Cerebellar cortex (tissue), 1 donor: ENCODE measurements at regions not wholly inside any gene's neighbourhood (a gene's known extent, or its start where the extent isn't known, plus 50 kb on each side); places are given as distances from the start of the nearest gene placed in this dataset.

ENCODE experiments used
- DNase-seq: peaks from one replicate; pipeline ENCODE4 v3.0.0-alpha.2; 2015; ENCODE audit warnings: low spot score

DNA sequence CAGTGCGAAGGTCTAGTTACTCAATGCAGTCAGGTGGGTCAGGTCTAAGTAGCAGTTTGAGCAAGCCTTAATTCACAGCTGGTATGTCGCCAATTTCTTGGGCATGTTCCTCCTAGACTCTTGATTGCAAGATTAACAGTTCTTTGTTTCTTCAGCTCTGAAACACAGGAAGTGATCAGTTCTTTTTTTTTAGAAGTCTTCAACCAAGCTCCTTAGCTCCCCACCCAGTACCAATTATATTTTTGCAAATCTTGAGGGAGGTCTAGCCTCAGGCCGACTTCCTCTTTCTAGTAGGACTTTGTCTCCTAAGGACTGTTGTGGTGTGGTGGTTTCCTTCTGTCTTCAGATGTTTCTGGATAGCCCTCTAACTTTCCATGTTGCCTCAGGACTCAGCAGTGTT lies 2054.2 kb downstream of the MAT2B start:
- no peak for DNase-seq

DNA sequence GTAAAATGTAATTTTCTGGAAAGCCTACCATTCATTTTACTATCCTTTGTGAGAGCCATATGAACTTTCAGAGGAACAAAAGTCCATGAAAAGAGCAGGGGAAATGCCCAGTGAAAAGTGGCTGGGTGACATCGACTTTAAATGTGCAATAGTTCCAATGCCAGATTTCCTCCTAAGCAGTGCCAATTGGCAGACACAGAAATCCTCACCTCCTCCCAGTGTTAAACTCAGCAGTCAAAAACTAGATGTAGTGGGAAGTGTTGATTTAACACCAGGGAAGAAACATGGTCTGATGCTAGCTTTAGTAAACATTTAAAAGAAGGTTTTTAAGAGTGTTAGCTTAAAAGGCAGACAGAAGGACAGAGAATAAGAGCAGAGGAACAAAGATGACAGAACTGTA lies 2055.2 kb downstream of the MAT2B start:
- no peak for DNase-seq

DNA sequence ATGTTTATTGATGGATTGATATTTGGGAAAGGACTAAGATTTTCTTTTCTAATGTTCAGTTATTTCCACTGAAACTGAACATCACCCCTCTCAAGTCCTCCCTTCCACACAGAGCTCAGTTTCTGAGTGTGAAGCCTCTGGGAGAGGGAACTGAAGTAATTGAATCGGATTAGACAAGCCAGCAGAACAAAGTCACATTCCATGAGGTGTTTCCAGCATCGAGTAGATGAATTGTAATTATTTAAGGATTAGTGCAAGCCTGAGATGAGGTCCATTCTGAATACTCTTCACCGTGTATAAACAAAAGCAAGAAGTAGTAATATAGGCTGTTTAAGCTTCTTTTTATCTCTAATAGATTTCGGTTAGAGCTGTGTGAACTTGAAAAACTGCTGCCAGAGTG lies 2060.5 kb downstream of the MAT2B start:
- no peak for DNase-seq

DNA sequence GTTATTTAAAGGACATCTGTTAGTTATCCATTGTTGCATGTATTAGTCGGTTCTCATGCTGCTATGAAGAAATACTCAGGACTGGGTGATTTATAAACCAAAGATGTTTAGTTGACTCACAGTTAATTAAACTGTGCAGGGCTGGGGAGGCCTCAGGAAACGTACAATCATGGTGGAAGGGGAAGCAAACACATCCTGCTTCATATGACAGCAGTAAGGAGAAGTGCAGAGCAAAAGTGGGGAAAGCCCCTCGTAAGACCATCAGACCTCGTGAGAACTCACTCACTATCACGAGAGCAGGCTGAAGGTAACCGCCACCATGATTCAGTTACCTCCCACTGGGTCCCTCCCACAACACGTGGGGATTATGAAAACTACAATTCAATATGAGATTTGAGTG lies 2064.1 kb downstream of the MAT2B start:
- no peak for DNase-seq

DNA sequence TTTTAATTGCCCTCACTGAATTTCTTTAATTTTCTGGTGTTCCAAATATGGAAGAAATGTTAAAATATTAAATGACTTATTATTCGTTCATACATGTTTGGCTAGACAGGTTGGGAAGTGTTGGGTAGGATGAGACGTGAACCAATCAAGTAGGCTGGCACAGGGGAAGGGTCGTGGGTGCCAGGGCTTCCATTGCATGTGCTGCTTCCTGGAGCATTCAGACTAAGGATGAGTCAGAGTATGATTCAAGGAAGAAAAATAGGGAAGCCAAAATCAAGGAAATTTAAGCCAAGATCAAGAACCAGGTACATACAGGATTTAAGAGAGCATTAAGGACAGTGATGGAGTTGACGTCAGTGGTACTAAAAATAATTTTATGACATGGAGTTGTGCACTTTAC lies 2068.0 kb downstream of the MAT2B start:
- no peak for DNase-seq

DNA sequence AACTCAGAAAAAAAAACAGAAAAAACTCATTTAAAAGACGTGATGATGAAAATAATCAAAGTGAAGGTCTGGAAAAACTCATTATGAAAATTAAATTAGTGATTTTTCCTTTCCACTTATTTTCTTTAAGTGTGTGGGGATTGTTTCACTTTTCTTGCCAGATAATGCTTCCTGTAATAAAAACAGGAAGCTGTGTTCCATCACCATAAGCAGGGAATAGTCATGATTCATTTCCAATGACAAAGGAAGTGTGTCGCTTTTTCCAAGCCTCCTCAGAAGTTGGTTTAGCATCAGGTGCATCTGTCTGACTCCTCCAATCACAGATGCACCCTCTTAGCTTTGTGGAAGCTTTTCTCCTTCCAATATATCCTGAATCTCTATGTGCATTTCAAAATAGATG lies 2068.7 kb downstream of the MAT2B start:
- no peak for DNase-seq

DNA sequence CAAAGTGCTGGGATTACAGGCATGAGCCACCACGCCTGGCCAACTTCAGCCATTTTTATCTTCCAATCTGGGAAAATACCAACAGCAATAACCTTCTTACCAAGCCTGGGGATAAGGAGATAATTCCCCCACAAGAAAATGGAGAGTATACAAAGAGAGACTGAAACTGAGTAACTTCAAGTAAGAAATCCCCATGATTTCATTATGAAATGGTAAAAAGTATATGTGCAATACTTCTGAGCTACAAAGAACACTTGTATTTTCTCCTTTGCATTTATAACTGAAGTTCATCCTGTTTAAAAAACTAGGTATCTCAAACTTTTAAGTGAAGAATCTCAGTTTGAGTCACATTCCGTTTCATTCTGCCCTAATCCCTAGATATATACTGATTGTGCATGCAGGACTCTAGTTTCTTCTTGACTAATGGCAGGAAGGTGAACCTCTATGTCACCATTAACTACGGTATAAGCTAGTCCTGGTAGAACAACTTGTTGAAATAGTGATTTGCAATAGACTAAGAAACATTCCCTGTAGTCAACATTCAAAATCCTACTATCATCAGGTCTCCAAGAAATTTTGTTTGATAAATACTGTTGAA lies 2071.4 kb downstream of the MAT2B start:
- no peak for DNase-seq

DNA sequence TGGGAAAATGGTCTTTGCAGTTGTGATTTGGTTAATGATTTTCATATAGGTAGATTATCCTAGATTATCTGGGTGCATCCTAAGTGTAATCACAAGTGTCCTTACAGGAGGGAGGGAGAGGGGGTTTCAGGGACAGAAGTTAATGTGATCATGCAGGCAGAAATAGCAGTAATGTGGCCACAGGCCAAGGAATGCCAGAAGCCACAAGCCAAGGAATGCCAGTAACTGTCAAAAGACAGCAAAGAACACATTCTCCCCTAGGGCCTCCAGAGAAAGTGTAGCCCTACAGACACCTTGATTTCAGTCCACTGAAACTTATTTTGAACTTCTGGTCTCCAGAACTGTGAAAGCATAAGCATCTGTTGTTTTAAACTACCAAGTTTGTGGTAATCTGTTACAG lies 2074.5 kb downstream of the MAT2B start:
- DNase-seq, result no peak

DNA sequence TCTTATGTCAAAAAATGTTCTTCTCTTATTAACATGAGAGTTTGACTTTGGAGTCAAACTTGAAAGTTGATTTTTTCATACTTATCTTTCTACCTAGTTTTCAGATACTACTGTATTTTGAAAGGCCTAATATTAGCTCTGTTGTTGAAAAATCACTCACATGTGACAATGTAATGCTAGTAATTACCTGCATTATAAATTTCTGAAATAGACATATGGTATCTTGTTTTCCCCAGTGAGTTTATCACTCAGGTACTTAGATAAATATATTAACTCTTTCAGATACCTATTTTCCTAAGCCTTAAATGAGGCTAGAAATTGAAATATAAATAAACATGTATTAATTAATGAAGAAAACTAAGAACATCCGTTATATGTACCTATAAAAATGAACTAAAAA lies 2089.3 kb downstream of the MAT2B start:
- no peak for DNase-seq

DNA sequence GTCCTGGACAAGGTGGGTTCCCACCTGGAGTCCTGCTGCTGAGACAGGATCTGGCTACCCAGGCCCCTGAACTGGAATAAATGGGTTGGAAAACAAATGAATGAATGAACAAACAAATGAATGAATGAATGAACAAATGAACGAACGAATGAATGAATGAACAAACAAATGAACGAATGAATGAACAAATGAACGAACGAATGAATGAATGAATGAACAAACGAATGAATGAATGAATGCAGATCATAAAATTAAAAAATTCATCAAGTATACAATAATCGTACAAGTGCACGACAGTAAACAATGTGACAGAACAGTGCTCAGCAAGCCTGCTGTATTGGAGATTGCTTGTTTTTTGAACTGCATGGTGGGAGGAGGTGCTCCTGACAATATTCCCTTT lies 2097.1 kb downstream of the MAT2B start:
- no peak for DNase-seq

DNA sequence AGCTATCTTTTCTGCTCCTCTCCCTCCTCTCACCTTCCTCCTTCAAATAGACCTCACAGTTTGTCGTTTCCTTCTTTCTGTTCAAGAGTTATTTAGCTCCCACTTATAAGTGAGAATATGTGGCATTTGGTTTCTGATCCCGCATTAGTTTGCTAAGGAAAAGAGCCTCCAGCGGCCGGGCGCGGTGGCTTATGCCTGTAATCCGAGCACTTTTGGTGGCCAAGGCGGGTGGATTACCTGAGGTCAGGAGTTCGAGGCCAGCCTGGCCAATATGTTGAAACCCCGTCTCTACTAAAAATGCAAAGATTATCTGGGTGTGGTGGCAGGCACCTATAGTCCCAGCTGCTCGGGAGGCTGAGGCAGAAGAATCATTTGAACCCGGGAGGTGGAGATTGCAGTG lies 2101.6 kb downstream of the MAT2B start:
- DNase-seq, result no peak

DNA sequence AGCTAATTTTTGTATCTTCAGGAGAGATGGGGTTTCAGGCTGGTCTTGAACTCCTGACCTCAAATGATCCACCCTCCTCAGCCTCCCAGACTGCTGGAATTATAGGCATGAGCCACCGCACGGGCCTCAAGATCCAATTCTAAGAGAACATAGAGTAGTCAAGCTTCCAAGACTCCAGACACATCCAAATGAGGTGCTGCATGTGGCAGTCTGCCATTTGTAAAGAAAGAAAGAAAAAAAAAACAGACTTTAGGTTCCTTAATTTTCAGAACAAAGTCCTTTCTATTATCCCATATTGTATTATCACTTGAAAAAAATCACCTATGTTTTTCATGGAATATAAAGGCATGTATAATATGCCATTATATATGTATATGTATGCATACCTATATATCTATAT lies 2104.5 kb downstream of the MAT2B start:
- no peak for DNase-seq

DNA sequence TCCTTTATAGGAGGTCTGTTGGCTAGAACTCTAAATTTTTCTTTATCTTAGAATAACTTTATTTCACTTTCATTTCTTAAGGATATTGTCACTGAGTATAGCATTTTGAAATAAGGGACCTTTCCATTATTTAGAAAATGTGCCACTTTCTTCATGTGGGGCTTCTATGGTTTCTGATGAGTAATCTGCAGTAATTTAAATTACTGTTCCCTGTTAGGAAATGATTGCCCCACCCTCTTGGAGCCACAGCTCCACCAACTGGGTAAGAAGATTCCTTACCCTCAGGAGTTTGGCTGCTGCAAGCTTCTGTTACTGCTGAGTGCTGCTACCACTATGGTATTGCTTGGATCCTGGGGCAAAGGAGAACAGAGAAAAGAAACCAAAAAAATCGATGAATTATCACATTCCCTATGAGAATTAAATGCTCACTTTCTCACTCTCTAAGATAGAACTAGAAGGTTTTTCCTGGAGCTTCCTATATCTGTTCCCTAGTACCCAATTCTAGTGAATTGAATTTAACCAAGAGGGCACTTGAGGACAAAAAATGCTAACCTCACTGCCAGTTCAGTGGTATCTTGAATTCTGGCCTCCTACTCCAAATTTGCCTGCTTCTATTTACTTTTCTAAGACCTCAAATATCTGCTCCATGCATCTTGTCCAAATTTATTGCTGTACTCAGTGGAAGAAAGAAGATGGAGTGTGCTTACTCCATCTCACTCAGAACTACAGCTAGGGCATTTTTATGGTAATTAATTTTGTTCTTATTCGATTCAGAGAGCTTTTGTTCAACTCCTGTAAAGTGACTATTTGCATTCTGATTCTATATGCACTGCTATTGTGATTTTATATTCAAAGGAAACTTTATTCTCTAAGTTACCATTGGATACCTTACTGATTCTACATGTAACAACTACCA lies 2111.3 kb downstream of the MAT2B start:
- no peak for DNase-seq

DNA sequence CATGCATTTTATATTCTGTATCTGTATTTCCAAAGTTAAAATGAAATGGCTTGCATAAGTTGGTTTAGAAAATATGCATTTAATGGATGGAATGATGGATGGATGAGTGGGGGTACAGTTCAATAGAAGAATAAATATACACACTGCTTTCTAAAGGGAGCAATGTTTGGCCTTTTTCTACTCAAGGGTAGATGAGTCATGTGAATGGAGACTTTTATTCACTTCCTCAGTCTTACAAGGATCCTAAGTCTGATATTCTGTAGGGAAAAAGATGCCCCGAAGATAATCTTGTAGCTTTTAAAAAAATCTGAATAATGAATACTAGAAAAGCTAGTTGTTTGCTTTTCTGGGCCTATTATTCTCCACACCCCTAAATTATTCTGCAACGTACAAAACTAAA lies 2112.1 kb downstream of the MAT2B start:
- DNase-seq, result no peak

DNA sequence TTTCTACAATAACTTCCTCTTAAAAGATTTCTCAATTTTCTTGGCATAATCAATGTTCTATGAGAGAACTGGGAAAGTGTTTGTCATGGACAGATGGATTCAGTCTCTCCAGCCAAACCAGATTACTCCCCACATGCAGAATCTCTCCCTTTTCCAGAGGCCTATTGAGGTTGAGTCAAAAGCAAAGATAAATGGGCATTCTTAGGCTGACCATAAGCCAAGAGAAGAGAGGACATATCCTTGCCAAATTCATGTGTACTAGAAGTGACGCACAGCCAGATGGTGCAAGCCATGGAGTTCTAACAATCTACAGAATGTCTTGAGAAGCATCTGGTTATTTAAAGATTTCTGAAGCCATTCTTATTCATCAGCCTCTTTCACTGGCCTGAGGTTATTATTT lies 2115.0 kb downstream of the MAT2B start:
- no peak for DNase-seq

DNA sequence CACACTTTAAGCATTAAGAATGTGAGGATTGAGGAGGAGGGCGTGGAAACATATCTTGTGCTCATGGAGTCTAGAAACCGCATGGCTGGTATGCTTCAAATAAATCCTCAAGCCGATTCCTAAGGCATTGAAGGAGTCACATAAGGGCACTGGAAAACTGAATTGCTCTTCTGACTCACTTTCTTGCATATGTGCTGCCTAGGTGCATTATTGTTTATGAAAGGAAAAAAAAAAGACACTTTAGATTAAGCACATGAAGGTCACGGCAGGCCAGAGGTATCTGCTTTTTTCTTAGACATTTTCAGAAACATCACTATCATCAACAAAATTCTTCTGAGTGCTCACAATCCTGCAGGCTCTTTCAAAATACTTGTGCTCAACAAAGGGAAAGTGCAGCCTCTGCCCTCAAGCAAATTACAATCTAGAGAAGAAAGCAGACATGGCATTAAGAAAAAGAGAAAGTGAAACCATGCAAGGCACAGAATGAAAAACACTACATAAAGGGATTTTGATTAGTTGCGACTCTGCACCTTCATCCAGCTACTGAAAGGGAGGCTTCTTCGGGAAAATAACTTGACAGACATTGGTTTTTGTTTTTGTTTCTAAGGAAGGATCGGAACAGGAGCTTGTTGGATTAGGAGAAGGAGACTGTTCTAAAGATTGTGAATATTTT lies 2117.6 kb downstream of the MAT2B start:
- no peak for DNase-seq

DNA sequence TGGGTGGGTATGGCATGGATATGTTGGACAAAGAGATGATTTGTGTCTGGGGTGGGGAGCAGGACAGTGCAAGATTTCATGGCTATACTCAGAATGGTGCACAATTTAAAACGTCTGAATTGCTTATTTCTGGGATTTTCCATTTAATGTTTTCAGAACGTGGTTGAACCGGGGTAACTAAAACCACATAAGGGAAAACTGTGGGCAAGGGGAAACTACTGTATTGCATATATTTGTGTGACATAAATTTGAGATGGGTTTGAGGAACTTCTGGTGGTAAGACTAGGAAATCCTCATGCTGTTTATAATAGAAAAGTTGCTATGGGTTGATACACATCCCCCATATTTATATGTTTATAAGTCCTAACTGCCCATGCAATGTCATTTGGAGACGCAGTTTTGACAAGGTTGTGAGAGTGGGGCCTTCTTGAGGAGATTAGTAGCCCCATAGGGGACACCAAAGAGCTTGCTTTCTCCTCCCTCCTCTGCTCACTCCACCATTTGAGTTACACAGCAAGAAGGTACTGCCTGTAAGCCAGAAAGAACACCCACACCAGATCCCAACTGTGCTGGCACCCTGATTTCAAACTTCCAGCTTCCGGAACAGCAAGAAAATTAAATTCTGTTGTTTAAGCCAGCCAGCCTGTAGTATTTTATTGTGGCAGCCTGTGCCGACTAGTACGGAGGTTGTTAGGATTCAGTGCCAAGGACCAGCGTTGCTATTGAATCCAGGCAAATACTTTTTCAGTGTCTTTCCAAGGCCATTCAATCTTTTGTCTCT lies 2118.9 kb downstream of the MAT2B start:
- no peak for DNase-seq

DNA sequence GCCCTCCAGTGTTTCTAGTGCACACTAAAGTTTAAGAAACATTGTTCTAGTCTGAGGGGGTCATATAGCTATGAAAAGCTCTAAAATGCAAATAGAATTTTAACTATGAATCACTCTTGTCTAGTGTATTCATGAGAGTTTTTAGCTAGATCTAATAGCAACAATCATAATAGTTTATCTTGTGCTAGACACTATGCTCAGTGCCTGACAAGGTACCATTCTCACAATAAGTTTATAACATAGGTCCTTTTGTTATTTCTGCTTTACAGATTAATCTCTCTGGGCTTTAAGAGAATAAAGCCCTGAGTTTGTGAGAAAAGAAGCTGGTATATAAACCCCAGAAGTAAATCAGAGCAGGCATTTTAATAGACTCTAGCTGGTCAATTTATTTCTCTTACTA lies 2120.7 kb downstream of the MAT2B start:
- DNase-seq, result no peak

DNA sequence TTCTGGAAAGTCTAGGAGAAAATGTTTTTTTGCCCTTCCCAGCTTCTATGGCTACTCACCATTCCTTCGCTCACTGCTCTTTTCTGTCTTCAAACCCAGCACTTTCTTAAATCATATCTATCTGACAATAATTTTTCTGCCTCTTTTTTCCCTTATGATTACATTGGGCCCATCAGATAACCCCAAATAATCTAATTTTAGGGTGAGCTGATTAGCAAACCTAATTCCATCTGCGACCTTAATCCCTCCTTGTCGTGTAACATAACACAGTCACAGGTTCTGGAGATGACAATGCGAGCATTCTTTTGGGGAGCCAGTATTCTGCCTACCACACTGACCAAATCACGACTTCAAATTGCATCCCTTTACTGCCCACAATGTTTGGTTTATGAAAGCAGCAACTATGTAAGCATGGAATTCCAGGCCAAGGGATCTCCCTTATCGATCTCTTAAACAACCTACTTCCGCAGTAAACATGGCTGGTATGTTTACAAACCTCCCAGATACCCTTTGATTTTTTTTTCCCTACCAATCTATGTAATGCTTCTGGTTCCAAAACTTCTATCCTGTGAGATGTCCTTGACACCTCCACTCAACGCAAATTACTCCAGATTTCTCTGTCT lies 2122.2 kb downstream of the MAT2B start:
- DNase-seq, result no peak

DNA sequence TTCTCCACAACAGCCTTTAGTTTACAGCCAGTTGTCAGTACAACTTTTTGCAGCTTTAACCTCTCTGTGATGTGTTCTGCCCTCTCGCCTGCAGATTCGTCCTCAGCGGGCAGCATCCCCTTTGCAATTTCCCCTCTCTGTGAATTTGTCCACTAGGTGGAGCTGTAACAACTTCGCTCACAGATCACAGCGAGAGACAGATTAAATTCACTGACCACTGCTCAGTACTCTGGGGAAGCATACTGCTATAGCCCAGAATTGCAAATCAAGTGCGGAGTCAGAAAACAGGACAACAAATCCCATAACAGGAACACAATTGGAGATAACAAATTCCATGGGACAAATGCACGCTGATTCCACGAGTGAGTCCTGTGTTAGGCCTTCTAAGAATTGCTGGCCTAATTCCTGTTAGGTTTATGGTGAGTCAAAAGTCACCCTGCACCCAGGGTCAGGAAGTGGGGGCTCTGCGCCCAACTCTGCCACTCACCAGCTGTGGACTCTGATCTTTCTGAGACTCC lies 2124.9 kb downstream of the MAT2B start:
- peak; percentile 68 for DNase-seq

DNA sequence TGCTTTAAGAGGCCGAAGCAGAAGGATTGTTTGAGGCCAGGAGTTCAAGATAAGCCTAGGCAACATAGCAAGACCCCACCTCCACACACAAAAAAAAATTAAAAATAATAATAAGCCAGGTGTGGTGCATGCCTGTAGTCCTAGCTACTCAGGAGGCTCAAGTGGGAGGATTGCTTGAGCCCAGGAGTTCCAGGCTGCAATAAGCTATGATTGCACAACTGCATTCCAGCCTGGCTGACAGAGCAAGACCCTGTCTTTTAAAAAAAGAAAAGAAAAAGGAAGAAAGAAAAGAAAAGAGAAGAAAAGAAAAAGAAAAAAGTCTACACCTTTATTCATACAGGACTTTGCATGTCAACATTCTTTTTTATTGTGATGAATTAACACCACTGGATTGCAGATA lies 2125.8 kb downstream of the MAT2B start:
- no peak for DNase-seq

DNA sequence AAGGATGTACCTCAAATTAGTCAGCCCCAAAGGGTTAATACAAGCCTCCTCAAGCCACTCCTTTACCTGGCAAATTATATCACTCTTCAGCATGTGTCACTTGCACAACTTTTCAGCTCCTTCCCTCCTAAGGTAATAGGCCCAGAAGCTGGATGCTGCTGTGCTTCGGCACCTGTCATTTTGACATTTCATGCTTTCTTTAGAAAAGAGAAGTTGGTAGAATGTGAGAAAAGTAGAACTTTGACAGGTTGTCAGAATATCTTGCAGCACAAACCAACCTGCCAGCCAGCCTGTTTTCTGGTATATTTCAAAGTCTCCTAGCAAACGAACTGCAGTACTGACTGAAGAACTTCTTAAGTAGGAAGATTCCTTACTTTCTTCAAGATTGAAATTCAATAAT lies 2136.9 kb downstream of the MAT2B start:
- no peak for DNase-seq
